Smooth muscle cell (in vitro differentiated cells): ENCODE measurements at regions not wholly inside any gene's neighbourhood (a gene's known extent, or its start where the extent isn't known, plus 50 kb on each side); places are given as distances from the start of the nearest gene placed in this dataset.

Experiments used
- DNase-seq: peaks from one replicate; lab custom pipeline; 2025; ENCODE audit not compliant: unreplicated experiment; lab: John Stamatoyannopoulos, UW
- H2AFZ ChIP-seq: fragments of 200-600 bp; sonication (generic); 2 replicates; pipeline ENCODE4 v1.6.0; 2016; ENCODE audit warnings: antibody characterized with exemption, low read depth, mild to moderate bottlenecking
- H3F3A ChIP-seq: fragments of 200-600 bp; sonication (generic); 2 replicates; pipeline ENCODE4 v1.6.0; 2017; ENCODE audit warnings: antibody characterized with exemption, low read depth
- H3K27ac ChIP-seq: fragments of 200-600 bp; sonication (generic); 2 replicates; pipeline ENCODE4 v1.5.1; 2016; ENCODE audit warnings: low read depth, mild to moderate bottlenecking
- H3K27me3 ChIP-seq: fragments of 200-600 bp; sonication (generic); 2 replicates; pipeline ENCODE4 v1.6.1; 2016; ENCODE audit warnings: low read depth, mild to moderate bottlenecking
- H3K36me3 ChIP-seq: fragments of 200-600 bp; sonication (generic); 2 replicates; pipeline ENCODE4 v1.5.1; 2016; ENCODE audit warnings: low read depth
- H3K4me1 ChIP-seq: fragments of 200-600 bp; sonication (generic); 2 replicates; pipeline ENCODE4 v1.5.1; 2016; ENCODE audit warnings: low read depth
- H3K4me2 ChIP-seq: fragments of 200-600 bp; sonication (generic); 2 replicates; pipeline ENCODE4 v1.6.0; 2016; ENCODE audit warnings: mild to moderate bottlenecking
- H3K4me3 ChIP-seq: fragments of 200-600 bp; sonication (generic); 2 replicates; pipeline ENCODE4 v1.5.1; 2016; ENCODE audit warnings: mild to moderate bottlenecking
- H3K79me2 ChIP-seq: fragments of 200-600 bp; sonication (generic); 2 replicates; pipeline ENCODE4 v1.6.0; 2016; ENCODE audit warnings: low read depth, mild to moderate bottlenecking
- H3K9ac ChIP-seq: fragments of 200-600 bp; sonication (generic); 2 replicates; pipeline ENCODE4 v1.6.0; 2016; ENCODE audit warnings: low read depth
- H3K9me3 ChIP-seq: fragments of 200-600 bp; sonication (generic); replicated peaks from 2 replicates; pipeline ENCODE4 v1.5.1; 2016; ENCODE audit warnings: low read depth
- H4K20me1 ChIP-seq: fragments of 200-600 bp; sonication (generic); 2 replicates; pipeline ENCODE4 v1.6.0; 2016; ENCODE audit warnings: low read depth
- WGBS: methylation state at CpG from one replicate; pipeline ENCODE4 v1.1.7; 2016; ENCODE audit warnings: low lambda C conversion rate; 5-methylcytosine and 5-hydroxymethylcytosine counted together
- TF ChIP-seq, protein P1 (sequence below): fragments of 200-600 bp; sonication (generic); IDR thresholded peaks from 2 replicates; pipeline ENCODE4 v1.5.1; 2017; ENCODE audit warnings: borderline replicate concordance, mild to moderate bottlenecking, antibody characterized with exemption; ENCODE audit not compliant: insufficient read depth, poor library complexity, severe bottlenecking

GRCh38 chr7:25812086-25812850, 339.7 kb upstream of the NFE2L3 start:
- Histone ChIP-seq H3K79me2 (no peaks in the 10 kb centered on the region), H3K9me3 (no peaks in the 10 kb centered on the region), H3K36me3 (no peaks in the 10 kb centered on the region), H3K4me2 (no peak overlapping the region), H3F3A (no peaks in the 10 kb centered on the region), H3K27me3 (no peaks in the 10 kb centered on the region), H3K4me3 (no peak overlapping the region), H3K27ac (no peak overlapping the region), H3K9ac (no peak overlapping the region), H4K20me1 (no peaks in the 10 kb centered on the region), H3K4me1 (no peaks in the 10 kb centered on the region), H2AFZ (no peak overlapping the region)
- TF ChIP-seq, protein P1, sequence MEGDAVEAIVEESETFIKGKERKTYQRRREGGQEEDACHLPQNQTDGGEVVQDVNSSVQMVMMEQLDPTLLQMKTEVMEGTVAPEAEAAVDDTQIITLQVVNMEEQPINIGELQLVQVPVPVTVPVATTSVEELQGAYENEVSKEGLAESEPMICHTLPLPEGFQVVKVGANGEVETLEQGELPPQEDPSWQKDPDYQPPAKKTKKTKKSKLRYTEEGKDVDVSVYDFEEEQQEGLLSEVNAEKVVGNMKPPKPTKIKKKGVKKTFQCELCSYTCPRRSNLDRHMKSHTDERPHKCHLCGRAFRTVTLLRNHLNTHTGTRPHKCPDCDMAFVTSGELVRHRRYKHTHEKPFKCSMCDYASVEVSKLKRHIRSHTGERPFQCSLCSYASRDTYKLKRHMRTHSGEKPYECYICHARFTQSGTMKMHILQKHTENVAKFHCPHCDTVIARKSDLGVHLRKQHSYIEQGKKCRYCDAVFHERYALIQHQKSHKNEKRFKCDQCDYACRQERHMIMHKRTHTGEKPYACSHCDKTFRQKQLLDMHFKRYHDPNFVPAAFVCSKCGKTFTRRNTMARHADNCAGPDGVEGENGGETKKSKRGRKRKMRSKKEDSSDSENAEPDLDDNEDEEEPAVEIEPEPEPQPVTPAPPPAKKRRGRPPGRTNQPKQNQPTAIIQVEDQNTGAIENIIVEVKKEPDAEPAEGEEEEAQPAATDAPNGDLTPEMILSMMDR = no peak
- no peak for DNase-seq
- 92% methylated on average over 9 of the region's 9 CpGs for WGBS

- Histone ChIP-seq H3K27ac (no peak overlapping the region), H3K4me1 (no peaks in the 10 kb centered on the region), H3K36me3 (no peaks in the 10 kb centered on the region), H3F3A (no peaks in the 10 kb centered on the region), H3K79me2 (no peaks in the 10 kb centered on the region), H3K4me2 (no peak overlapping the region), H2AFZ (no peak overlapping the region), H4K20me1 (no peaks in the 10 kb centered on the region), H3K9ac (no peak overlapping the region), H3K27me3 (no peaks in the 10 kb centered on the region), H3K9me3 (no peaks in the 10 kb centered on the region), H3K4me3 (no peak overlapping the region)
- TF ChIP-seq, protein P1 = no peak
- 79% methylated on average over 6 of the region's 6 CpGs for WGBS
- no peak for DNase-seq
These were observed 338.6 kb upstream of the NFE2L3 start for GRCh38 chr7:25813381-25813780.

GRCh38 chr7:25815711-25816110, 336.3 kb upstream of the NFE2L3 start:
- Histone ChIP-seq H3K27ac (no peak overlapping the region), H2AFZ (no peak overlapping the region), H3F3A (no peaks in the 10 kb centered on the region), H3K4me3 (no peak overlapping the region), H3K27me3 (no peaks in the 10 kb centered on the region), H3K9ac (no peak overlapping the region), H4K20me1 (no peaks in the 10 kb centered on the region), H3K4me2 (no peak overlapping the region), H3K9me3 (no peaks in the 10 kb centered on the region), H3K4me1 (no peaks in the 10 kb centered on the region), H3K36me3 (no peaks in the 10 kb centered on the region), H3K79me2 (no peaks in the 10 kb centered on the region)
- WGBS = 80% methylated on average over 2 of the region's 2 CpGs
- TF ChIP-seq, protein P1 = no peak
- DNase-seq = no peak
